H1 (cell line): ENCODE measurements at regions not wholly inside any gene's neighbourhood (a gene's known extent, or its start where the extent isn't known, plus 50 kb on each side); places are given as distances from the start of the nearest gene placed in this dataset.

Experiments
- CTCF ChIA-PET: fragments of 300-600 bp; sonication (Branson Sonifier 250); formaldehyde crosslinking; loops from one replicate; lab custom pipeline; 2021; ENCODE audit not compliant: partially characterized antibody; lab: Charles Lee
- POLR2A ChIA-PET: fragments of 300-600 bp; sonication (Branson Sonifier 250); formaldehyde crosslinking; loops from one replicate; lab custom pipeline; 2021; ENCODE audit warnings: inconsistent platforms; ENCODE audit not compliant: partially characterized antibody; lab: Charles Lee
- DNase-seq, 2 experiments: peaks; one replicate each; pipeline versions ENCODE4 v3.0.0 to v3.0.0-alpha.2; 2010 to 2022; ENCODE audit warnings: low spot score in 2 of 2, low read depth in 1 of 2, mixed read lengths in 1 of 2
- FAIRE-seq: peaks from 2 replicates; lab custom pipeline; 2011; peaks lifted over from hg19 to GRCh38; lab: Jason Lieb, UNC
- H2AFZ ChIP-seq: 2 replicates; pipeline ENCODE4 v1.8.1; 2012; ENCODE audit warnings: low read length, inconsistent platforms
- H2AK5ac ChIP-seq: 2 replicates; pipeline ENCODE4 v1.6.1; 2013; ENCODE audit warnings: low read depth, low read length
- H2BK120ac ChIP-seq: replicated peaks from 2 replicates; pipeline ENCODE3; 2013; ENCODE audit warnings: low read depth, low read length, inconsistent platforms
- H2BK12ac ChIP-seq: 2 replicates; pipeline ENCODE4 v1.6.1; 2013; ENCODE audit warnings: low read depth, low read length
- H2BK15ac ChIP-seq: 2 replicates; pipeline ENCODE4 v1.6.1; 2013; ENCODE audit warnings: low read length
- H2BK20ac ChIP-seq: 2 replicates; pipeline ENCODE4 v1.6.1; 2013; ENCODE audit warnings: low read length
- H2BK5ac ChIP-seq: 2 replicates; pipeline ENCODE4 v1.6.1; 2013; ENCODE audit warnings: low read depth, low read length
- H3K14ac ChIP-seq: 2 replicates; pipeline ENCODE4 v1.6.1; 2013; ENCODE audit warnings: inconsistent platforms; ENCODE audit not compliant: insufficient read length
- H3K18ac ChIP-seq: 2 replicates; pipeline ENCODE4 v1.6.1; 2013; ENCODE audit warnings: low read length; ENCODE audit errors: extremely low read depth
- H3K23ac ChIP-seq: 2 replicates; pipeline ENCODE4 v1.6.1; 2013; ENCODE audit warnings: inconsistent platforms; ENCODE audit not compliant: insufficient read length
- H3K23me2 ChIP-seq: 2 replicates; pipeline ENCODE4 v1.6.1; 2013; ENCODE audit warnings: low read depth, low read length
- H3K27ac ChIP-seq: 2 replicates; pipeline ENCODE4 v1.6.1; 2011; ENCODE audit warnings: low read depth, low read length, inconsistent platforms
- H3K27me3 ChIP-seq, 4 experiments: replicated peaks in 1 of 4; 1 replicate in 1 of 4; 2 replicates in 3 of 4; pipeline versions ENCODE4 v1.6.1 to v1.8.1; 2011 to 2013; ENCODE audit warnings: low read length in 3 of 4, mild to moderate bottlenecking in 3 of 4, inconsistent platforms in 2 of 4, mixed read lengths in 2 of 4, moderate library complexity in 1 of 4; ENCODE audit not compliant: control insufficient read depth in 3 of 4, insufficient read depth in 3 of 4; ENCODE audit errors: extremely low read depth in 1 of 4
- H3K36me3 ChIP-seq, 4 experiments: 2 replicates each; pipeline versions ENCODE4 v1.6.1 to v1.8.1; 2011 to 2013; ENCODE audit warnings: mild to moderate bottlenecking in 4 of 4, low read length in 3 of 4, moderate library complexity in 2 of 4, control low read depth in 1 of 4, inconsistent platforms in 1 of 4; ENCODE audit not compliant: insufficient read depth in 4 of 4, control insufficient read depth in 2 of 4
- H3K4ac ChIP-seq: replicated peaks from 2 replicates; pipeline ENCODE3; 2013; ENCODE audit warnings: low read length, low read depth, mixed read lengths, inconsistent platforms; ENCODE audit not compliant: insufficient read length
- H3K4me1 ChIP-seq, 4 experiments: replicated peaks in 1 of 4; 1 replicate in 1 of 4; 2 replicates in 3 of 4; pipeline versions ENCODE4 v1.6.1 to v1.8.1; 2011 to 2013; ENCODE audit warnings: low read length in 3 of 4, inconsistent platforms in 2 of 4, mixed read lengths in 1 of 4; ENCODE audit not compliant: insufficient read depth in 4 of 4, control insufficient read depth in 3 of 4
- H3K4me2 ChIP-seq, 2 experiments: 2 replicates each; pipeline versions ENCODE4 v1.6.1 to v1.8.1; 2011 to 2013; ENCODE audit warnings: low read depth in 2 of 2, low read length in 2 of 2, control low read depth in 1 of 2, inconsistent platforms in 1 of 2, mild to moderate bottlenecking in 1 of 2; ENCODE audit not compliant: insufficient read depth in 1 of 2
- H3K4me3 ChIP-seq, 4 experiments: fragments of 200-600, 300-600 bp in 1 of 4; sonication (generic), shearing (Covaris generic), sonication (Bioruptor Twin) in 1 of 4; 2 replicates each; pipeline versions ENCODE4 v1.5.1 to v1.8.1; 2011 to 2016; ENCODE audit warnings: low read length in 4 of 4, low read depth in 3 of 4, control low read depth in 2 of 4, inconsistent platforms in 2 of 4, mild to moderate bottlenecking in 2 of 4, mixed read lengths in 1 of 4, moderate library complexity in 1 of 4; ENCODE audit not compliant: insufficient read depth in 2 of 4; ENCODE audit errors: extremely low read depth in 1 of 4
- H3K56ac ChIP-seq: replicated peaks from 2 replicates; pipeline ENCODE3; 2013; ENCODE audit warnings: low read depth, mild to moderate bottlenecking, mixed read lengths, low read length, inconsistent platforms; ENCODE audit not compliant: insufficient read length
- H3K79me1 ChIP-seq: 2 replicates; pipeline ENCODE4 v1.6.1; 2013; ENCODE audit warnings: low read depth, low read length, control low read depth
- H3K79me2 ChIP-seq, 2 experiments: 2 replicates each; pipeline versions ENCODE4 v1.6.1 to v1.8.1; 2012 to 2013; ENCODE audit warnings: low read length in 2 of 2, mild to moderate bottlenecking in 2 of 2, inconsistent platforms in 1 of 2; ENCODE audit not compliant: insufficient read depth in 2 of 2, control insufficient read depth in 1 of 2
- H3K9ac ChIP-seq, 4 experiments: replicated peaks in 1 of 4; 1 replicate in 1 of 4; 2 replicates in 3 of 4; pipeline versions ENCODE4 v1.6.1 to v1.8.1; 2011 to 2013; ENCODE audit warnings: low read depth in 3 of 4, low read length in 3 of 4, control low read depth in 2 of 4, mild to moderate bottlenecking in 2 of 4, moderate library complexity in 2 of 4, inconsistent platforms in 1 of 4; ENCODE audit errors: extremely low read depth in 1 of 4
- H3K9me3 ChIP-seq, 2 experiments: 2 replicates each; pipeline versions ENCODE4 v1.6.1 to v1.8.1; 2012 to 2013; ENCODE audit warnings: mild to moderate bottlenecking in 2 of 2, moderate library complexity in 2 of 2, control low read depth in 1 of 2, inconsistent platforms in 1 of 2, low read depth in 1 of 2, low read length in 1 of 2, mixed read lengths in 1 of 2; ENCODE audit not compliant: insufficient read depth in 2 of 2
- H4K20me1 ChIP-seq, 2 experiments: replicated peaks in 1 of 2; 2 replicates each; pipeline versions ENCODE3 to v1.8.1; 2011 to 2013; ENCODE audit warnings: inconsistent platforms in 2 of 2, low read length in 2 of 2, mild to moderate bottlenecking in 1 of 2; ENCODE audit not compliant: insufficient read depth in 2 of 2, control insufficient read depth in 1 of 2
- H4K5ac ChIP-seq: 2 replicates; pipeline ENCODE4 v1.6.1; 2013; ENCODE audit warnings: low read length, low read depth, mixed read lengths, inconsistent platforms; ENCODE audit not compliant: insufficient read length
- H4K8ac ChIP-seq: 2 replicates; pipeline ENCODE4 v1.8.0; 2013; ENCODE audit warnings: mild to moderate bottlenecking, moderate library complexity, low read length, inconsistent platforms; ENCODE audit not compliant: insufficient read depth; ENCODE audit errors: extremely low read depth
- H4K91ac ChIP-seq: replicated peaks from 2 replicates; pipeline ENCODE3; 2013; ENCODE audit warnings: low read length, mixed read lengths, inconsistent platforms; ENCODE audit not compliant: insufficient read length
- ASH2L ChIP-seq: fragments of 200-600, 300-600 bp; sonication (generic); IDR thresholded peaks from one replicate; pipeline ENCODE4 v1.7.1; 2017; ENCODE audit warnings: low read length
- BACH1 ChIP-seq: IDR thresholded peaks from 2 replicates; pipeline ENCODE4 v1.6.1; 2012; ENCODE audit warnings: low read length, improper control_type of control experiment
- CTCF ChIP-seq, 3 experiments: IDR thresholded peaks; 1 replicate in 2 of 3; 2 replicates in 1 of 3; pipeline versions ENCODE4 v1.5.1 to v1.6.1; 2011; ENCODE audit warnings: low read length in 3 of 3, mild to moderate bottlenecking in 3 of 3, inconsistent platforms in 2 of 3, low read depth in 1 of 3, moderate library complexity in 1 of 3; ENCODE audit not compliant: insufficient read depth in 1 of 3; ENCODE audit errors: control extremely low read depth in 1 of 3
- GABPA ChIP-seq: IDR thresholded peaks from 2 replicates; pipeline ENCODE4 v1.6.1; 2011; ENCODE audit warnings: mild to moderate bottlenecking, low read length, moderate library complexity, borderline replicate concordance; ENCODE audit not compliant: insufficient read depth
- KDM4A ChIP-seq: IDR thresholded peaks from one replicate; pipeline ENCODE4 v1.7.1; 2012; ENCODE audit warnings: low read depth, mild to moderate bottlenecking, moderate library complexity, low read length, inconsistent platforms; ENCODE audit not compliant: severe bottlenecking
- NRF1 ChIP-seq: IDR thresholded peaks from 2 replicates; pipeline ENCODE4 v1.6.1; 2011; ENCODE audit warnings: mild to moderate bottlenecking, low read depth, low read length, improper control_type of control experiment
- RXRA ChIP-seq: IDR thresholded peaks from 2 replicates; pipeline ENCODE4 v1.6.1; 2011; ENCODE audit warnings: low read depth, mild to moderate bottlenecking, low read length, moderate library complexity; ENCODE audit not compliant: insufficient read depth
- SAP30 ChIP-seq: fragments of 300-600 bp; sonication (generic); IDR thresholded peaks from 2 replicates; pipeline ENCODE4 v1.7.1; 2012; ENCODE audit warnings: low read length, moderate library complexity, mild to moderate bottlenecking, inconsistent platforms; ENCODE audit not compliant: insufficient read depth, insufficient replicate concordance
- SIRT6 ChIP-seq: IDR thresholded peaks from one replicate; pipeline ENCODE4 v1.7.1; 2012; ENCODE audit warnings: low read length, inconsistent platforms
- SP4 ChIP-seq: IDR thresholded peaks from 2 replicates; pipeline ENCODE4 v1.6.1; 2012; ENCODE audit warnings: low read length, inconsistent platforms
- TCF12 ChIP-seq: IDR thresholded peaks from 2 replicates; pipeline ENCODE4 v1.6.1; 2011; ENCODE audit warnings: low read depth, mild to moderate bottlenecking, low read length
- USF2 ChIP-seq: IDR thresholded peaks from 2 replicates; pipeline ENCODE4 v1.6.1; 2011; ENCODE audit warnings: low read length, improper control_type of control experiment
- WGBS, 2 experiments: shearing (Covaris generic) in 1 of 2; methylation state at CpG; one replicate each; pipeline versions ENCODE4 v1.1.6 to v1.1.7; 2013 to 2015; ENCODE audit warnings: low lambda C conversion rate in 2 of 2, mixed read lengths in 2 of 2, inconsistent platforms in 1 of 2, low coverage in 1 of 2, missing lambda C conversion rate in 1 of 2; ENCODE audit not compliant: insufficient replicate concordance in 2 of 2, insufficient coverage in 1 of 2, insufficient read length in 1 of 2; ENCODE audit errors: extremely low coverage in 1 of 2, missing lambda C conversion rate in 1 of 2; 5-methylcytosine and 5-hydroxymethylcytosine counted together

GRCh38 chr3:190234621-190235020 lies 87.6 kb downstream of the CLDN1 start:
- CTCF ChIA-PET = interaction anchor here (1.4 kb wide), 1 partner anchor 10 kb away, joined by 5 read pairs; no protein-coding TSS in a partner anchor
- H4K91ac ChIP-seq = no peak overlapping the region
- DNase-seq (no peak), FAIRE-seq (no peak)
- H2BK20ac ChIP-seq = no peak overlapping the region
- 94% methylated on average over 3 of the region's 3 CpGs; no CpG with 5 or more reads in 1 of the 2 experiments for WGBS, 2 experiments
- no peak overlapping the region for H3K14ac ChIP-seq
- H4K5ac ChIP-seq = no peak overlapping the region
- no peaks in the 10 kb centered on the region for H3K36me3 ChIP-seq
- no peaks in the 10 kb centered on the region; a peak in 1 of 7 replicates for H3K4me1 ChIP-seq
- H3K4me2 ChIP-seq = no peak overlapping the region
- no peaks in the 10 kb centered on the region for H3K23me2 ChIP-seq
- no peaks in the 10 kb centered on the region for H4K20me1 ChIP-seq
- H2BK15ac ChIP-seq = no peak overlapping the region
- no peak overlapping the region for H3K9ac ChIP-seq
- no peaks in the 10 kb centered on the region for H3K9me3 ChIP-seq
- no peak overlapping the region for H3K4ac ChIP-seq
- H3K18ac ChIP-seq = no peak overlapping the region
- H2BK120ac ChIP-seq = no peak overlapping the region
- no peak overlapping the region for H2AK5ac ChIP-seq
- H2BK5ac ChIP-seq = no peak overlapping the region
- H2AFZ ChIP-seq = no peak overlapping the region
- no peaks in the 10 kb centered on the region for H3K79me2 ChIP-seq
- no peak overlapping the region for H3K56ac ChIP-seq
- POLR2A ChIA-PET = no interaction called here
- no peak overlapping the region for H2BK12ac ChIP-seq
- no peak overlapping the region for H3K27ac ChIP-seq
- H3K23ac ChIP-seq = no peak overlapping the region
- H4K8ac ChIP-seq = no peak overlapping the region
- H3K27me3 ChIP-seq = no peaks in the 10 kb centered on the region
- no peak overlapping the region for H3K4me3 ChIP-seq
- no peaks in the 10 kb centered on the region for H3K79me1 ChIP-seq
- no peak for TF ChIP-seq RXRA
- TF ChIP-seq SP4 = no peak
- no peak for TF ChIP-seq ASH2L
- no peak for TF ChIP-seq TCF12
- TF ChIP-seq KDM4A = no peak
- no peak for TF ChIP-seq CTCF (IDR thresholded peaks at IDR 0.05; ENCODE audit: control extremely low read depth in 1 of 3, insufficient read depth in 1 of 3, low read depth in 1 of 3, low read length in 3 of 3)
- TF ChIP-seq NRF1 = no peak
- no peak for TF ChIP-seq SIRT6
- TF ChIP-seq BACH1 = no peak
- no peak for TF ChIP-seq SAP30
- no peak for TF ChIP-seq USF2
- TF ChIP-seq GABPA = no peak
